Activated naive CD4-positive, alpha-beta T cell treated with anti-CD3 and anti-CD28 coated beads, Interleukin-2, amount 10 ng/mL, durations not matched to agents 7 days and 5 days (primary cell): ENCODE measurements at regions not wholly inside any gene's neighbourhood (a gene's known extent, or its start where the extent isn't known, plus 50 kb on each side); places are given as distances from the start of the nearest gene placed in this dataset.

Source experiments
- CTCF ChIA-PET: fragments of 350-600 bp; sonication (Branson Sonifier 250); formaldehyde crosslinking; loops from one replicate; lab custom pipeline; 2021; ENCODE audit warnings: antibody characterized with exemption; lab: Charles Lee
- DNase-seq: peaks from one replicate; pipeline ENCODE4 v3.0.0-alpha.2; 2020
- H3K27ac Mint-ChIP-seq: one replicate; pipeline ENCODE4 v1.8.0; 2021; ENCODE audit warnings: mild to moderate bottlenecking, moderate library complexity, mixed read lengths
- H3K27me3 Mint-ChIP-seq: one replicate; pipeline ENCODE4 v1.8.0; 2021; ENCODE audit warnings: mild to moderate bottlenecking, mixed read lengths
- H3K36me3 Mint-ChIP-seq: one replicate; pipeline ENCODE4 v1.8.0; 2021; ENCODE audit warnings: mixed read lengths
- H3K4me1 Mint-ChIP-seq: one replicate; pipeline ENCODE4 v1.8.0; 2021; ENCODE audit warnings: mixed read lengths
- H3K4me3 Mint-ChIP-seq: one replicate; pipeline ENCODE4 v1.8.0; 2021; ENCODE audit warnings: mild to moderate bottlenecking, moderate library complexity, mixed read lengths
- H3K9me3 Mint-ChIP-seq: one replicate; pipeline ENCODE4 v1.8.0; 2021; ENCODE audit warnings: mixed read lengths

DNA sequence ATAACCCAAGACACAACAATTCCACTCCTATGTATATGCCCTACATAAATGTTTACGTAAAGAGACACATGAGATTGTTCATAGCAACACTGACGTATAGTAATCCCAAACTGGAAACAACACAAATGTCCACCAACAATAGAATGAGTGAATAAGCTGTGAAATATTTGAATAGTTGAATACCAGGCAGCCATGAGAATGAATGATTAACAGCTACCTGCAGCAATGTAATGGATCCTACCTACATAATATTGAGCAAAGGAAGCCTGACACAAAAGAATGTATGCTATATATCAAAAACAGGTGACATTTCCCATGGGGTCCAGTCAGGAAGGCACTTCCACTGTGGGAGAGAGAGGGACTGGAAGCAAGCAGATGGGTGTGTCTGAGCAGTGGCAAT lies 92.8 kb upstream of the LINC01488 start:
- CTCF ChIA-PET = no interaction called here
- Mint-ChIP-seq H3K36me3 (no peaks in the 10 kb centered on the region), H3K27me3 (no peaks in the 10 kb centered on the region), H3K9me3 (peaks cover 27% of the 10 kb centered on the region), H3K4me3 (no peak overlapping the region), H3K4me1 (no peaks in the 10 kb centered on the region), H3K27ac (no peak overlapping the region)
- DNase-seq = no peak

DNA sequence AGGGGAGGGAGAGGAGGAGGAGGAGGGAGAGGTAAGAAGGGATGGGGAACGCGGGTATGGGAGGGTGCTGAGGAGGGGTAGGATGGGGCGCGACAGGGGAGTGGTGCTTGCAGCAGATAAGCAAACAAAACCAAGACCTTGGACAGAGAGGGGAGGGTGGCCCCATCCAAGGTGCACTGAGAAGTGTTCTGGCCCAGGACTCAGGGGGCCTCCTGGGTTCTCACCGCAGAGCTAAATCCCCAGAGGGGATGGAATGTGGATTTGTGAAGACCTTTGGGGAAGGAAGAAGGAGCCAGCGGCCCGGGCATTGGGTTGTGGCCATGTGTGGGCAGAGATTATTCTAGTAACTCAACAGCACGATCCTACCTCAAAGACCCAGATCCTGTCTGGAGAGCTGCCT lies 90.9 kb upstream of the LINC01488 start:
- DNase-seq = no peak
- H3K4me1 Mint-ChIP-seq = no peaks in the 10 kb centered on the region
- no peak overlapping the region for H3K27ac Mint-ChIP-seq
- no peaks in the 10 kb centered on the region for H3K36me3 Mint-ChIP-seq
- peaks cover 27% of the 10 kb centered on the region for H3K9me3 Mint-ChIP-seq
- H3K27me3 Mint-ChIP-seq = peaks cover 5% of the 10 kb centered on the region
- H3K4me3 Mint-ChIP-seq = no peak overlapping the region
- CTCF ChIA-PET = no interaction called here

DNA sequence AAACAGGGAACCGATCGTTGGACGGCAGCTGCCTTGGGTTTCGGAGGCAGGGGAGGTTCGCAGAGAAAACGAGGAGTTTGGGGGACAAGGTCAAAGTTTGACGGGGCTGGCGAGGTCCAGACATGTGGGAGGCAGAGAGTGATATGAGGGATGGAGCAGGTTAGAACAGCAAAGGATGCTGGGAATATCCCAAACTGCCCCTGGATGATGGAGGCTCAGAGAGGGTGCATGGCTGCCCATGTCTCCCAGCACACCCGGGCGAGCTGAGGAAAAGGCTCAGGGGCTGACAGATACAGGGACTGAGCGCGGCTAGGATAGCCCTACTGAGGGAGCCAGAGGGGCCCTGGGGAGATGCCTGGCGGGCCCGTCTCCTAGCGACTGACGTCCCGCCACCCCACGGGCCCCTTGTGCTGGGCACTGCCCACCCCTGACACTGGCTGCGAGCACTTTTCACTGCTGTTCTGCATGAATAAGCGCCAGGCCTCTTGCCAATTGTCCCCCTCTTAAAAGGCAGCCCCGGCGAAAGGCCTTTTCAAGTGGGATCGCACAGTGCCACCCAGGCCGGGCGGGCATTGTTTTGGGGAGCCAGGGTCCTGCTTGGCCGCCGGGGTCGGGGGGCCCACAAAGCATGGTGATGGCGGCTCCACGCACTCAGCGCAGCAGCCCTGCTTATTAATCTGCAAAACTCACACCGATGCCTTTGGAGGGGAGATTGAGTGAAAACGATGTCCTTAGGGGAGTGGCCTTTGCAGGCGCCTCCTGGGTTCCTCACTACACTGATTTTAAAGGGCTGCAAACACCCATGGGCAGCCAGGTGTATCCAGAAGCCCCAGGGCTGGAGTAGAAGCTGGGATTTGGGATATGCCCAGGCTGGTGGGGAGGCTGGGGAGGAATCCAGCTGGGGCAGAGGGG lies 90.0 kb upstream of the LINC01488 start:
- H3K27ac Mint-ChIP-seq = peak overlapping the region; percentile 37
- peaks cover 8% of the 10 kb centered on the region for H3K27me3 Mint-ChIP-seq
- no peak for DNase-seq
- CTCF ChIA-PET = no interaction called here
- H3K4me1 Mint-ChIP-seq = no peaks in the 10 kb centered on the region
- H3K4me3 Mint-ChIP-seq = no peak overlapping the region
- peaks cover 27% of the 10 kb centered on the region for H3K9me3 Mint-ChIP-seq
- no peaks in the 10 kb centered on the region for H3K36me3 Mint-ChIP-seq

DNA sequence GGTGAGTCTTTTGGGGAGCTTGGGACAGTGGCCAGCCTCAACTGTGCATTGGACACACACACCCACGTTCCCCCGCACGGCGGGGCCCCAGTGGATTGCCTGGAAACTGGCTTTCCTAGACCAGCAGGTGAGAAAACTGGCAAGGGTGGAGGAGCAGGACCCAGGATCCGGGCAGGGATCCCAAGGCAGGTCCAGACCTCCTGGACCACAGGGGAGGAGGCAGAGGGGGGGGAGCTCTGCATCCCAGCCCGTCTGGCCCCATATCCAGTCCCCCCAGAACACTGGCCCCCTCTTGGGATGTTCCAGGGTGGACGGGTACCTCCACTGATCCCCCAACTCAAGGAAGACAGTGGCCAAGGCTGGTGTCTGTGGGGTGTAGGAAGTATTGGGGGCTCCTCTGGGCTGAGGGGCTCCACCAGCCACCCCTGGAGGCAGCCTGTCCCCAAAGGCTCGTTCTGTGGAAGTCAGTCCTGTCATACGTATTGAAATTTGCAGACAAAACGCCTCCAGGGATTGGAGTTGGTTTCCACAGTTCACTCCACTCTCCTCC lies 89.3 kb upstream of the LINC01488 start:
- Mint-ChIP-seq H3K4me1 (no peaks in the 10 kb centered on the region), H3K9me3 (peaks cover 23% of the 10 kb centered on the region), H3K36me3 (no peaks in the 10 kb centered on the region), H3K4me3 (no peak overlapping the region), H3K27me3 (peaks cover 14% of the 10 kb centered on the region), H3K27ac (no peak overlapping the region)
- DNase-seq = no peak
- CTCF ChIA-PET = no interaction called here

DNA sequence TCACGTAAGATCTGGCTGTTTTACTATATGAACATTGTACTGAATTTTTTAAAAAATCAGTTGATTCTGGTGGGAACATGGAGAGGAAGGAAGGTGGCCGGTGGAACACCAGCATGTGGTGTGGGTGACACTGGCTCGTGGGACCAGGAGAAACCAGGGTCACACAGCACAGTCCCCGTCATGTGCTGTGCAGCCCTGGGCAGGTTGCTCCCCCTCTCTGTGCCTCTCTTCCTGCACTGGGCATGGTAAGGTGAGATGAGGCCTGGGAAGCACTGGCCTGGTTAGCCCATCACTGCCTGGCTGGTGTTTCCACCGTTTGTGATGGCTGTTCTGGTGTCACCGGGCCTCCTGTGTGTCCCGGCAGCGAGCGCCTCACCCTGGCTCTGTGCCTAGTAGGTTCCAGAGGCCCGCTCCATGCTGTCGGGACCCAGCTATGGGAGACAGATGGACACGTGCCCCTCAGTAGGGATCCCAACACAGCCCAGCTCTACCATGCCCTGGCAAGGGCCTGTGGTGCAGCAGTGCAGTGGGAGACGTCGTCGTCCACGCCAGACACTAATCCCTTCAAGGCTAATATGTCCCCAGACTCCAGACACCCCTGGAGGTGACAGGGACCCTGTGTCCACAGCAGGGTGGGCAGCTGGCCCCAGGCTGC lies 88.2 kb upstream of the LINC01488 start:
- Mint-ChIP-seq H3K27me3 (peaks cover 17% of the 10 kb centered on the region), H3K27ac (no peak overlapping the region), H3K36me3 (no peaks in the 10 kb centered on the region), H3K9me3 (peaks cover 12% of the 10 kb centered on the region), H3K4me3 (no peak overlapping the region), H3K4me1 (no peaks in the 10 kb centered on the region)
- CTCF ChIA-PET = no interaction called here
- DNase-seq = no peak

DNA sequence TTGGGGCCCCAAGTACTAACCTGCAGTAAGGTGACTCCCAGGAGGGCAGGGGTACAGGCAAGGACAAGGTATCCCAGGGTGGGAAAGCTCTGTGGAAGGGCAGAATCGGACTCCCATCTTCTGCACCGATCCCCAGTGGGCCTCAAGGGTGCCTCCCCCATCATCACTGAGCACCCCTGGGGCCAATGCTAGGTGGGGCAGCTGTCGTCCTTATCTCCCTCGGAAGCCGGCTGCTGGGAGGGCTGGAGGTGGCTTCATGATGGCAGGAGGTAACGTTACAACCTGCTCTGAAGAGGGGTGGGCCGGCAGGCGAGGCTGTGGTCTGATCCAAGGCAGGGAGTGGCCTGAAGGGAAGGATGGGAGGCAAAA lies 87.6 kb upstream of the LINC01488 start:
- Mint-ChIP-seq H3K4me3 (no peak overlapping the region), H3K4me1 (no peaks in the 10 kb centered on the region), H3K27ac (no peak overlapping the region), H3K9me3 (peaks cover 7% of the 10 kb centered on the region), H3K36me3 (no peaks in the 10 kb centered on the region), H3K27me3 (peaks cover 17% of the 10 kb centered on the region)
- DNase-seq = no peak
- CTCF ChIA-PET = no interaction called here

DNA sequence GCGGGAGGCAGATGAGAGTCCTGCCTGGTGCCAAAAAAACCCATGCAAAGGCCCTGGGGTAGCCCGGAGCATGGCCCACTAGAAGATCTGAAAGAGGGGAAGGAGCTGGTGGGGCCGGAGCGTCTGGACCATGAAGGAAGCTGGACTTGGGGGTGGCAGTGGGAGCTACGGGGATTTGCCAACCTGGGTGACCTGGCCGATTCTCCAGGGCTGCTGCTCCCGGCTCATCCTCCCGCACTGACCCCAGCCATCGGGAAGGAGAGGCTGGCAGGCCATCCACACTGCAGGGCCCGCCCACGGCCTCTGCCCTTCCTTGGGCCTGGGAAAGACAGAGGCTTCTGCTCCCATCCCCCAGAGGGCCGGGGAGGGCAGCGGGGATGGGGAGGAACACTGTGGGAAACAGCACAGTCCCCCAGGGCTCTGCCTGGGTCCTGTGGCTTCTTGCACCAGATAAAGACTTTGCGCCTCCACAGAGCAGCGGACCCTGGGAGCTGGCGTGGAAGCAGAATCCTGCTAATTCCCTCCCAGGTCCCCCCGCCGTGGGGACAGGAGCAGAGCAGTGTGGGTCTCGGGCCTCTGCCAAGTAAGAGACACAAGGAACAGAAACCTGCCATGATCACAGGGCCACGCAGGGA lies 87.1 kb upstream of the LINC01488 start:
- no peak for DNase-seq
- peaks cover 17% of the 10 kb centered on the region for H3K27me3 Mint-ChIP-seq
- no peak overlapping the region for H3K4me3 Mint-ChIP-seq
- no peak overlapping the region for H3K27ac Mint-ChIP-seq
- no peaks in the 10 kb centered on the region for H3K36me3 Mint-ChIP-seq
- H3K4me1 Mint-ChIP-seq = no peaks in the 10 kb centered on the region
- H3K9me3 Mint-ChIP-seq = peaks cover 3% of the 10 kb centered on the region
- CTCF ChIA-PET = no interaction called here

DNA sequence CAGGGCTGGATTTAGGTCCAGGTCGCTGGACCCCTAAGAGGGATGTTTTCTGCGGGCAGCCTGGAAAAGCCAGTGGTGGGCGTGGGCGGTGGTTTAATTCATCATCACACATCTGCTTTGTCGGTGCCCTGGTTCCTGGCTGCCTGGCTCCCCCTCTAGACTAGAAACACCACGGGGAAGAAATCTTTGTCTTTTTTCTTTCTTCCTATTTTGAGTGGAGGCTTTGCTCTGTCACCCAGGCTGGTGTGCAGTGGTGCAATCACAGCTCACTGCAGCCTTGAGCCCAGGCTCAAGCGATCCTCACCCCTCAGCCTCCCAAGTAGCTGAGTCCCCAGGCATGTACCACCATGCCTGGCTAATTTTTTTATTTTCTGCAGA lies 86.6 kb upstream of the LINC01488 start:
- CTCF ChIA-PET = no interaction called here
- Mint-ChIP-seq H3K27ac (no peak overlapping the region), H3K9me3 (peaks cover under 1% of the 10 kb centered on the region), H3K27me3 (peaks cover 17% of the 10 kb centered on the region), H3K4me1 (no peaks in the 10 kb centered on the region), H3K4me3 (no peak overlapping the region), H3K36me3 (no peaks in the 10 kb centered on the region)
- DNase-seq = no peak

DNA sequence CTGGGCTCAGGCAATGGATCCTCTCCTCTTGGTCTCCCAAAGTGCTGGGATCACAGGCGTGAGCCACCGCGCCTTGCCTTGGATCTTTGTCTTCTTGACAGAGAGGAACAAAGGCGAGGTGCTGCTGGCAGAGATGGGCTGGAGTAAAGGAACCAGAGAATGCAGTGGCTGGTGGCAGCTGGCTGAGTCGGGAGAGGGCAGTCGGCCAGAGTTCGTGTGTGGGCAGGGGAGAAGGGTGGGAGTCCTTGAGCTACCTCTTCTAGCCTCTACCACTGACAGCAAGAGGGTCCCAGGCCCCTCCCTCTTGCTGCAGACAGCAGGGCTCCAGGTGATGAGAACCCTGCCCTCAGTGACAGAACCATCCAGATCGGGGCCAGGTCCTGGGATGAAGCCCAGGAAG lies 86.2 kb upstream of the LINC01488 start:
- DNase-seq = no peak
- H3K4me1 Mint-ChIP-seq = no peaks in the 10 kb centered on the region
- H3K9me3 Mint-ChIP-seq = no peaks in the 10 kb centered on the region
- no peak overlapping the region for H3K27ac Mint-ChIP-seq
- CTCF ChIA-PET = interaction anchor here (0.6 kb wide), 1 partner anchor 274 kb away, joined by 3 read pairs; no protein-coding TSS in a partner anchor
- H3K4me3 Mint-ChIP-seq = no peak overlapping the region
- peaks cover 17% of the 10 kb centered on the region for H3K27me3 Mint-ChIP-seq
- H3K36me3 Mint-ChIP-seq = no peaks in the 10 kb centered on the region

DNA sequence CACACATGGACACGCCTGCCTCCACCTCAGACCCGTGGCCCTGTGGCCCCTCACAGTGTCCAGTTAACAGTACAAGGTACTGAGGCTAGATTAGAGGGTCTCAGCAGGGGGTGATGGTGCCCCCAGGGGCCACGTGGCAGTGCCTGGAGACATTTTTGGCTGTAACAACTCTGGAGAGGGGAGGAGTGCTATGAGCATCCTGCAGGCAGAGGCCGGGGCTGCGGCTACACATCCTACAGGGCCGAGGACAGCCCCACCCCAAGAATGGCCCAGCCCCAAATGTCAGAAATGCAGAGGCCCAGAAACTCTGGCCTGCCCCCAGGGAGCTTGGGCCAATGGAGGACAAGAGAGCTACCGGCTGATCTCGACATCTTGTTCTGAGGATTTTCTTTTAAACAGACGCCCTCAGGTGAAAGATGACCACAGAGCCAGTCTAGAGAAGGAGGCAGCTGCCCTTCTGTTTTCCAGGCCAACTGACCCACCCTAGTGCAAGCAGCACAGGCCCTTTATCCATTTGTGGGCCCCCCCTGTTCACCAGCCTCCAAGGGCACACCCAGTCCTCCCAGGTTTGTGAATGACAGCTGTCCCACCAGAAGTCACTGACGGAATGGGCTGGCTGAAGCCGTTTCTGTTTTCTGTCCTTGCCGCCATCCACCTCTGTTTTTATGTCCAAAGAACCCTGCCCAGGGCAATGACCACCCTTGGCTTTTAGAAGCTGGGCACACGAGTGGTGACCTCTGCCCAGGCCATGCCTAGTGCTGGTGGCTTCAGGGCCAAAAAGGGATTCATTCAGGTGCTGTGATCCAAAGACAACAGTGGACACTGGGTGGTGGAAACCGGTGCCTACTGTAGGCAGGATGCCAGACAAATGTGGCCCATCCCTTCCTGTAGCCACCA lies 85.2 kb upstream of the LINC01488 start:
- peak overlapping the region; percentile 28 for H3K27ac Mint-ChIP-seq
- H3K36me3 Mint-ChIP-seq = no peaks in the 10 kb centered on the region

DNA sequence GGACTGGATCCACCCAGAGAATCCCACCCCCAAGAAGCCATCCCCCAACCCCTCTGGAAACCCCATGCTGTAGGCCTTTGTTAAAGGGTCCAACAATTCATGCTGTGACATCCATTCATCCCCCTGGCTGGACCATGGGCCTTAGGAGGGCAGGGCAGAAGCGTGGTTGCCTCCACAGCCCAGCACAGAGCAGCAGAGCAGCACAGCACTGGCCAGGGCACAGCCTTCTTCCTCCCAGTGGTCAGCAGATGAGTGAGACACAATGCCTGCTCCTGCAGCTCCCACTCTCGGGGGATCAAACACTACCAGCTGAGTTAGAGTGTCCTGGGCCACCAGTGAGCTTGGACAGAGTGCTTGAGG lies 84.5 kb upstream of the LINC01488 start:
- Mint-ChIP-seq H3K27me3 (peaks cover 25% of the 10 kb centered on the region), H3K4me1 (peaks cover 7% of the 10 kb centered on the region), H3K9me3 (peaks cover 2% of the 10 kb centered on the region), H3K27ac (peak overlapping the region; percentile 28), H3K36me3 (no peaks in the 10 kb centered on the region), H3K4me3 (no peak overlapping the region)
- DNase-seq = no peak
- CTCF ChIA-PET = no interaction called here

More for the DNA sequence above, 85.2 kb upstream of the LINC01488 start:
- H3K4me1 Mint-ChIP-seq = peaks cover 1% of the 10 kb centered on the region
- CTCF ChIA-PET = no interaction called here
- H3K4me3 Mint-ChIP-seq = no peak overlapping the region
- no peaks in the 10 kb centered on the region for H3K9me3 Mint-ChIP-seq
- DNase-seq = no peak
- peaks cover 20% of the 10 kb centered on the region for H3K27me3 Mint-ChIP-seq

DNA sequence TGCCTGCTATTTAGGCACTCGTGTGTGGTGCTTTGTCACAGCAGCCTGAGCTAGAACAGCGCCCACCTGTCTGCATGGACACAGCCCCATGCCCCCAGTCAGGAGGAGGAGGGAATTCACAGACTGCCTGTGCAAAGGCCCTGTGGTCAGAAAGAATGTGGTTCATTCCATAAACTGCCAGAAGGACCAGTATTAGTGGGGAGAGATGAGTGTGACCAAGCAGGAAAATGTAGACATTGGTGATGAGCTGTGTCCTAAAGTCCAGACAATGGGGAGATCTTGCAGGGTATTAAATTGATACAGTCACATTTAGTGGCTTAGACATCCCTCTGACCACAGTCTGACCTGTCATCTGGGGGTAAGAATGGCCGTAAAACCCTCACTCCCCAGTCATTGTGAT lies 83.7 kb upstream of the LINC01488 start:
- CTCF ChIA-PET = no interaction called here
- Mint-ChIP-seq H3K4me1 (peaks cover 9% of the 10 kb centered on the region), H3K4me3 (no peak overlapping the region), H3K9me3 (peaks cover 5% of the 10 kb centered on the region), H3K27ac (no peak overlapping the region), H3K36me3 (no peaks in the 10 kb centered on the region), H3K27me3 (peaks cover 31% of the 10 kb centered on the region)
- no peak for DNase-seq

DNA sequence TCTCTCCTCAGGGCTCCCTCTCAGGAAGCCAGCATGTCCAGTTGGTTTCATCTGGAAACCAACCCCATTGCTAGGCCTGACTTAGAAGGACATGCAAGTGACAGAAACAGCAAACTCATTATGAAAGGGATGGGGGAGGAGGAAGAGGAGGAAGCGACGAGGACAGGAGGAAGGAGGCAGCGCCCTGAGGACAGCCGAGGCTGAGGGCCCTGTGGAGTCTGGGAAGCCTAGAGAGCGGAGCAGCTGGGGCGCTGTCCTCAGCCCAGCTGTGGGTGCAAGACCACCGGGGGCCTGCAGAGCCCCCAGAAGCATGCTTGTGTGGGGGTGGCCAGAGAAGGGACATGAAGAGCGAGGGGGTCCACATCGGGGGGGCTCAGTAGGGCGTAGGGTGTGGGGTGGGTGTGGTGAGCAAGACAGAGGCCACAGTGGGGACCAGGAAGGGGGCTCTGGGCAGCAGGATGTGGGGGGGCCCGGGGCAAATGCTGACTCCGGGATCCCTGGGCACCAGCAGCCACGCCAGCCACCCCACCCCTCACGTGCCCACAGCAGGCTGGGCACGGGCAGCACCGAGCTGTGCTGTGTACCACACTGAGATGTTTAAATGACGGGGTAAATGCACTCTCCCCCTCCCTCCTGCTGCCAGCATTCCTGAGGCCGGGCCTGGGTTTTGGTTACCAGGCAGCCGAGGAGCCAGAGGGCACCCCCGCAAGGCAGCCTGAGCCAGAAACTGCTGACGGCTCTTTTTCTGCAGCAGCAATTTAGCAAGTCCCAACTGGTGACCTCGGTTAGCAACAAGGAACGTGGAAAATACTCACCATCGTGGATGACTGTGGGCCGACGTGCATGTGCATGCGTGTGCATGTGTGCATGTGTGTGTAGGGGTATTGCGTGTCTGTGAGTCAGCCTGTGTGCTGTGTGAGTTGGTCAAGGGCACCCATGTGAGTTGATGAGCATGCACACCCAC lies 82.7 kb upstream of the LINC01488 start:
- Mint-ChIP-seq H3K4me3 (no peak overlapping the region), H3K4me1 (peaks cover 9% of the 10 kb centered on the region), H3K27me3 (peaks cover 31% of the 10 kb centered on the region), H3K27ac (no peak overlapping the region), H3K9me3 (peaks cover 10% of the 10 kb centered on the region), H3K36me3 (no peaks in the 10 kb centered on the region)
- CTCF ChIA-PET = no interaction called here
- no peak for DNase-seq
